ENCODE measurements at regions not wholly inside any gene's neighbourhood (a gene's known extent, or its start where the extent isn't known, plus 50 kb on each side); places are given as distances from the start of the nearest gene placed in this dataset.

DNA sequence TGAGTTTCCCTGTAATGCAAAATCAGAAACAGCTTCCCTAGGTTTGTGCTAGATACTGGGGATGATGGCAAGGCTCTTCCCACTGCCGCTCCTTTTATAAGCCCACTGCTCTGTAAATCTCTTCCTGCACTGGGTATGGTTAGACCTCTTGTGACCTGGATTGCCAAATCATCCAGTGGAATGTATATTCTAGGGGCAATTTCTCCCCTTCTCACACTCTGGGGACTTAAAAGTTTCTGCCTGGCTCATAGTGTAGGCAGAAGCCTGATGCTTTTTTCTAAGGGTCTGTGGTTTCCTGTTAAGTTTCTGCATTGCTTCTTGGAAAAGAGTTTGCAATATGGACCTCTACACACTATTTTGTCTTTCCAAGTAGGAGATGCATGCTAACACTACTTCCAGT, 1582.0 kb upstream of the PCDH20 start:
- ATAC-seq (no peak), DNase-seq (ENCODE audit: low read depth, low spot score) (no peak), FAIRE-seq (no peak)
- H4K20me1 ChIP-seq (ENCODE audit: control insufficient read depth, insufficient read depth): no peaks in the 10 kb centered on the region
- no peak overlapping the region for H3K4me2 ChIP-seq (ENCODE audit: control insufficient read depth, insufficient read depth)
- H3K4me1 ChIP-seq (ENCODE audit: control insufficient read depth, insufficient read depth, low read length): no peaks in the 10 kb centered on the region
- ChIA-PET CTCF (no interaction called here), POLR2A (no interaction called here), RAD21 (ENCODE audit: unreplicated experiment) (no interaction called here), SMC1A (ENCODE audit: uncharacterized antibody, unreplicated experiment) (no interaction called here)
- in situ Hi-C loops (cut with MboI) (no loop called here), intact Hi-C loops (cut with micrococcal nuclease; ENCODE audit: unreplicated experiment) (no loop called here)
- no peaks in the 10 kb centered on the region for H3K27me3 ChIP-seq (replicated peaks in 1 of 2; ENCODE audit: control insufficient read depth in 2 of 2, insufficient read depth in 2 of 2, low read length in 1 of 2)
- H3K4me3 ChIP-seq: no peak overlapping the region
- no peaks in the 10 kb centered on the region for H3K79me2 ChIP-seq (ENCODE audit: control insufficient read depth, insufficient read depth, low read length)
- 0% methylated on average over 1 of the region's 1 CpG for WGBS (ENCODE audit: insufficient coverage, insufficient replicate concordance, low lambda C conversion rate, missing lambda C conversion rate)
- H3K27ac ChIP-seq (ENCODE audit: control insufficient read depth, insufficient read depth): no peak overlapping the region
- TF ChIP-seq, protein P1, sequence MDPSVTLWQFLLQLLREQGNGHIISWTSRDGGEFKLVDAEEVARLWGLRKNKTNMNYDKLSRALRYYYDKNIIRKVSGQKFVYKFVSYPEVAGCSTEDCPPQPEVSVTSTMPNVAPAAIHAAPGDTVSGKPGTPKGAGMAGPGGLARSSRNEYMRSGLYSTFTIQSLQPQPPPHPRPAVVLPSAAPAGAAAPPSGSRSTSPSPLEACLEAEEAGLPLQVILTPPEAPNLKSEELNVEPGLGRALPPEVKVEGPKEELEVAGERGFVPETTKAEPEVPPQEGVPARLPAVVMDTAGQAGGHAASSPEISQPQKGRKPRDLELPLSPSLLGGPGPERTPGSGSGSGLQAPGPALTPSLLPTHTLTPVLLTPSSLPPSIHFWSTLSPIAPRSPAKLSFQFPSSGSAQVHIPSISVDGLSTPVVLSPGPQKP (IDR thresholded peaks at IDR 0.05; ENCODE audit: low read depth, low read length): no peak
- TF ChIP-seq WRNIP1 (IDR thresholded peaks at IDR 0.05; ENCODE audit: borderline replicate concordance, low read depth, low read length): no peak
- TF ChIP-seq, protein P2, sequence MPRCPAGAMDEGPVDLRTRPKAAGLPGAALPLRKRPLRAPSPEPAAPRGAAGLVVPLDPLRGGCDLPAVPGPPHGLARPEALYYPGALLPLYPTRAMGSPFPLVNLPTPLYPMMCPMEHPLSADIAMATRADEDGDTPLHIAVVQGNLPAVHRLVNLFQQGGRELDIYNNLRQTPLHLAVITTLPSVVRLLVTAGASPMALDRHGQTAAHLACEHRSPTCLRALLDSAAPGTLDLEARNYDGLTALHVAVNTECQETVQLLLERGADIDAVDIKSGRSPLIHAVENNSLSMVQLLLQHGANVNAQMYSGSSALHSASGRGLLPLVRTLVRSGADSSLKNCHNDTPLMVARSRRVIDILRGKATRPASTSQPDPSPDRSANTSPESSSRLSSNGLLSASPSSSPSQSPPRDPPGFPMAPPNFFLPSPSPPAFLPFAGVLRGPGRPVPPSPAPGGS (IDR thresholded peaks at IDR 0.05; ENCODE audit: borderline replicate concordance, insufficient read depth, low read depth, low read length, poor library complexity, severe bottlenecking): no peak
- no peak for TF ChIP-seq IKZF1 (conservative IDR thresholded peaks at IDR 0.05)
- TF ChIP-seq, protein P3, sequence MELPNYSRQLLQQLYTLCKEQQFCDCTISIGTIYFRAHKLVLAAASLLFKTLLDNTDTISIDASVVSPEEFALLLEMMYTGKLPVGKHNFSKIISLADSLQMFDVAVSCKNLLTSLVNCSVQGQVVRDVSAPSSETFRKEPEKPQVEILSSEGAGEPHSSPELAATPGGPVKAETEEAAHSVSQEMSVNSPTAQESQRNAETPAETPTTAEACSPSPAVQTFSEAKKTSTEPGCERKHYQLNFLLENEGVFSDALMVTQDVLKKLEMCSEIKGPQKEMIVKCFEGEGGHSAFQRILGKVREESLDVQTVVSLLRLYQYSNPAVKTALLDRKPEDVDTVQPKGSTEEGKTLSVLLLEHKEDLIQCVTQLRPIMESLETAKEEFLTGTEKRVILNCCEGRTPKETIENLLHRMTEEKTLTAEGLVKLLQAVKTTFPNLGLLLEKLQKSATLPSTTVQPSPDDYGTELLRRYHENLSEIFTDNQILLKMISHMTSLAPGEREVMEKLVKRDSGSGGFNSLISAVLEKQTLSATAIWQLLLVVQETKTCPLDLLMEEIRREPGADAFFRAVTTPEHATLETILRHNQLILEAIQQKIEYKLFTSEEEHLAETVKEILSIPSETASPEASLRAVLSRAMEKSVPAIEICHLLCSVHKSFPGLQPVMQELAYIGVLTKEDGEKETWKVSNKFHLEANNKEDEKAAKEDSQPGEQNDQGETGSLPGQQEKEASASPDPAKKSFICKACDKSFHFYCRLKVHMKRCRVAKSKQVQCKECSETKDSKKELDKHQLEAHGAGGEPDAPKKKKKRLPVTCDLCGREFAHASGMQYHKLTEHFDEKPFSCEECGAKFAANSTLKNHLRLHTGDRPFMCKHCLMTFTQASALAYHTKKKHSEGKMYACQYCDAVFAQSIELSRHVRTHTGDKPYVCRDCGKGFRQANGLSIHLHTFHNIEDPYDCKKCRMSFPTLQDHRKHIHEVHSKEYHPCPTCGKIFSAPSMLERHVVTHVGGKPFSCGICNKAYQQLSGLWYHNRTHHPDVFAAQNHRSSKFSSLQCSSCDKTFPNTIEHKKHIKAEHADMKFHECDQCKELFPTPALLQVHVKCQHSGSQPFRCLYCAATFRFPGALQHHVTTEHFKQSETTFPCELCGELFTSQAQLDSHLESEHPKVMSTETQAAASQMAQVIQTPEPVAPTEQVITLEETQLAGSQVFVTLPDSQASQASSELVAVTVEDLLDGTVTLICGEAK (IDR thresholded peaks at IDR 0.05; ENCODE audit: borderline replicate concordance): no peak
- no peak for TF ChIP-seq IRF4 (IDR thresholded peaks at IDR 0.05; ENCODE audit: low read depth, low read length)
- TF ChIP-seq, protein P4, sequence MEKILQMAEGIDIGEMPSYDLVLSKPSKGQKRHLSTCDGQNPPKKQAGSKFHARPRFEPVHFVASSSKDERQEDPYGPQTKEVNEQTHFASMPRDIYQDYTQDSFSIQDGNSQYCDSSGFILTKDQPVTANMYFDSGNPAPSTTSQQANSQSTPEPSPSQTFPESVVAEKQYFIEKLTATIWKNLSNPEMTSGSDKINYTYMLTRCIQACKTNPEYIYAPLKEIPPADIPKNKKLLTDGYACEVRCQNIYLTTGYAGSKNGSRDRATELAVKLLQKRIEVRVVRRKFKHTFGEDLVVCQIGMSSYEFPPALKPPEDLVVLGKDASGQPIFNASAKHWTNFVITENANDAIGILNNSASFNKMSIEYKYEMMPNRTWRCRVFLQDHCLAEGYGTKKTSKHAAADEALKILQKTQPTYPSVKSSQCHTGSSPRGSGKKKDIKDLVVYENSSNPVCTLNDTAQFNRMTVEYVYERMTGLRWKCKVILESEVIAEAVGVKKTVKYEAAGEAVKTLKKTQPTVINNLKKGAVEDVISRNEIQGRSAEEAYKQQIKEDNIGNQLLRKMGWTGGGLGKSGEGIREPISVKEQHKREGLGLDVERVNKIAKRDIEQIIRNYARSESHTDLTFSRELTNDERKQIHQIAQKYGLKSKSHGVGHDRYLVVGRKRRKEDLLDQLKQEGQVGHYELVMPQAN (conservative IDR thresholded peaks at IDR 0.05): no peak
- H2AFZ ChIP-seq (ENCODE audit: control insufficient read depth, low read depth, low read length): no peak overlapping the region
- BruUV-seq (replicated peaks): no TSS peak
- H3K9ac ChIP-seq (ENCODE audit: control insufficient read depth, insufficient read depth, low read length): no peak overlapping the region
- no peaks in the 10 kb centered on the region for H3K36me3 ChIP-seq (ENCODE audit: control insufficient read depth in 2 of 2, insufficient read depth in 2 of 2, low read length in 1 of 2)
- H3K9me3 ChIP-seq (replicated peaks; ENCODE audit: control insufficient read depth, insufficient read depth, low read length): no peaks in the 10 kb centered on the region
